Urinary bladder (tissue), 3 donors: ENCODE measurements at regions not wholly inside any gene's neighbourhood (a gene's known extent, or its start where the extent isn't known, plus 50 kb on each side); places are given as distances from the start of the nearest gene placed in this dataset.

Experiments used
- DNase-seq: peaks from one replicate; pipeline ENCODE4 v3.0.0-alpha.2; 2015; ENCODE audit errors: extremely low spot score
- H3K27ac ChIP-seq: one replicate; pipeline ENCODE4 v1.5.1; 2013; ENCODE audit warnings: low read depth, mild to moderate bottlenecking, moderate library complexity
- H3K36me3 ChIP-seq: one replicate; pipeline ENCODE4 v1.6.1; 2013; ENCODE audit warnings: mild to moderate bottlenecking, moderate library complexity; ENCODE audit not compliant: insufficient read depth
- H3K4me1 ChIP-seq: one replicate; pipeline ENCODE4 v1.6.1; 2013; ENCODE audit warnings: mild to moderate bottlenecking, moderate library complexity; ENCODE audit not compliant: insufficient read depth
- H3K4me3 ChIP-seq: one replicate; pipeline ENCODE4 v1.5.1; 2013; ENCODE audit warnings: low read depth, low read length
- WGBS: extraction: QIAGEN DNeasy Blood & Tissue Kit; methylation state at CpG from one replicate; pipeline ENCODE4 v1.1.7; 2013; 5-methylcytosine and 5-hydroxymethylcytosine counted together
- donor health status: healthy with polysubstance abuse.
- donor health status: healthy.

GRCh38 chr7:156145184-156145583 lies 332.9 kb upstream of the SHH start:
- no peak for DNase-seq
- WGBS, result 89% methylated on average over 6 of the region's 6 CpGs
- Histone ChIP-seq H3K36me3 (no peaks in the 10 kb centered on the region), H3K27ac (no peak overlapping the region), H3K4me1 (no peaks in the 10 kb centered on the region), H3K4me3 (no peak overlapping the region)

GRCh38 chr7:156143683-156144082 lies 331.4 kb upstream of the SHH start:
- DNase-seq, result no peak
- 77% methylated on average over 7 of the region's 7 CpGs for WGBS
- no peak overlapping the region for H3K27ac ChIP-seq
- no peaks in the 10 kb centered on the region for H3K4me1 ChIP-seq
- no peak overlapping the region for H3K4me3 ChIP-seq
- no peaks in the 10 kb centered on the region for H3K36me3 ChIP-seq

- no peaks in the 10 kb centered on the region for H3K4me1 ChIP-seq
- H3K4me3 ChIP-seq, result no peak overlapping the region
- H3K36me3 ChIP-seq, result no peaks in the 10 kb centered on the region
- no peak overlapping the region for H3K27ac ChIP-seq
- WGBS, result 92% methylated on average over 25 of the region's 25 CpGs
- DNase-seq, result no peak
Observed at GRCh38 chr7:156143158-156143557, 330.9 kb upstream of the SHH start.

DNA sequence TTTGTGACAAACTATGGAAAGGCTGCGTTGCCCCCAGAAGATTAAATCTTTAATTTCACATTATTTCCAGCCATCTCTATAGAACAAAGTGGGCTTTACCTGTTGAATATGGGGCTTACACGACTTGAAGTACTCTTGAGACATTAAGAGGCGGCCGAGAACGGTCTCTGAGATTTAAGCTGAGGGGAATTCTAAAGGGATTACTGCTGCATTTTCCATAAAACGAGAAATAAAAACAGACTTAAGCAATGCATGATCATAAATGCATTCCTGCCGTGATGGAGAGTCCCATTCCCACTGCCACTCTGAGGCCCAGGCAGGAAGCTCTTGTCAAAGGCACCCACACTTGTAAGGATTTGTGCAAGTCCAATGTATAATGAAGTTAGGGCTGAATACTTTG lies 329.7 kb upstream of the SHH start:
- Histone ChIP-seq H3K27ac (no peak overlapping the region), H3K4me1 (no peaks in the 10 kb centered on the region), H3K4me3 (no peak overlapping the region), H3K36me3 (no peaks in the 10 kb centered on the region)
- no peak for DNase-seq
- WGBS, result 48% methylated on average over 7 of the region's 7 CpGs

- DNase-seq, result no peak
- no peaks in the 10 kb centered on the region for H3K36me3 ChIP-seq
- no peak overlapping the region for H3K4me3 ChIP-seq
- no peak overlapping the region for H3K27ac ChIP-seq
- H3K4me1 ChIP-seq, result no peaks in the 10 kb centered on the region
- WGBS, result 76% methylated on average over 6 of the region's 6 CpGs
Observed at GRCh38 chr7:156140896-156141295, 328.6 kb upstream of the SHH start.

DNA sequence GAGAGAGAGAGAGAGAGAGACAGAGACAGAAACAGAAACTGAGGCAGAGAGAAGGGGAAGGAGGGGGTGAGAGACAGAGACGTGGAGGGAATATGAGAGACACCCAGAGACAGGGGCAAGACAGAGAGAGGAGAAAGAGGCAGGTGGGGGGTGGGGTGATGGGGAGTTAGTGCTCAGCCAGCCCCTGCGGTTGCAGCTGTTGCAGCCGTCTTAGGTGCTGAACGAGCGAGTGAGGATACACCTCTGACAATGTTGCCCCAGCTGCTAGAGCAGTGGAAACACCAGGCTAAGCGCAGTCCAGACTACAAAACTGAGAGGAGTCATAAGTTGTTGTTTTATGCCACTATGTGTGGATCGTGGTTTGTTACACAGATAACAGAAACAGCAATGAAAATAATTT lies 328.2 kb upstream of the SHH start:
- H3K27ac ChIP-seq, result no peak overlapping the region
- H3K36me3 ChIP-seq, result no peaks in the 10 kb centered on the region
- no peak for DNase-seq
- WGBS, result 64% methylated on average over 7 of the region's 7 CpGs
- no peaks in the 10 kb centered on the region for H3K4me1 ChIP-seq
- no peak overlapping the region for H3K4me3 ChIP-seq

- WGBS, result 51% methylated on average over 3 of the region's 3 CpGs
- H3K4me1 ChIP-seq, result no peaks in the 10 kb centered on the region
- no peak overlapping the region for H3K27ac ChIP-seq
- no peak overlapping the region for H3K4me3 ChIP-seq
- DNase-seq, result no peak
- no peaks in the 10 kb centered on the region for H3K36me3 ChIP-seq
Observed at GRCh38 chr7:156139633-156140032, 327.4 kb upstream of the SHH start.

DNA sequence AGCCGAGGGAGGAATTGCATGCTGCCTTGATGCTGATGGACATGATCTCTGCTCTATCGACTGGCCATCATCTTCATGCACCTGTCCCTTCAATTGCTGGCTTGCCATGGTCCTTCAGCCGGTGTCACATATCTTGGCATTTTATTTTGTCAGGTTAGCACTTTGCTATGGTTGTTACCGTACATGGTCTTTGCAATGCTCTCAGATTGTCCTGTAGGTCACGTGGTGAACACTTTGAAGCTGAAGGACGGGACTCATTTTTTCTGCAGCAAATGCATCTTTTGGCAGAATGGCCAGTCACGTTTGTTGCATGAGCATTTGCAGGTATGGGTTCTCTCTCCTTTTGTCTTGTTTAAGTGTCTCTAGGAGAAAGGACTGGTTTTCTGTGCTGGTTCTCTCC lies 326.8 kb upstream of the SHH start:
- no peaks in the 10 kb centered on the region for H3K4me1 ChIP-seq
- 91% methylated on average over 7 of the region's 7 CpGs for WGBS

DNA sequence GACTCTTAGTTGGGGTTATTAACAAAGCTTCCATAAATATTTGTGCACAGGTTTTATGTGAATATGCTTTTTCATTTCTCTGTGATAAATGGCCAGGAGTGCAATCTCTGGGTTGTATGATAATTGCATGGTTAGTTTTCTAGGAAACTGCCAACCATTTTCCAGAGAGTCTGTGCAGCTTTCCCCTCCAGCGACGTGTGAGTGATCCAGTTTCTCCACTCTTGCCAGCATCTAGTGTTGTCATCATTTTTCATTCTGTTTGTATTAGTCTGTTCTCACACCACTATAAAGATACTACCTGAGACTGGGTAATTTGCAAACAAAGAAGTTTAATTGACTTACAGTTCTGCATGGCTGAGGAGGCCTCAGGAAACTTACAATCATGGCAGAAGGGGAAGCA lies 319.6 kb upstream of the SHH start:
- no peaks in the 10 kb centered on the region for H3K36me3 ChIP-seq
- H3K27ac ChIP-seq, result no peak overlapping the region
- no peak for DNase-seq
- H3K4me3 ChIP-seq, result no peak overlapping the region
- no peaks in the 10 kb centered on the region for H3K4me1 ChIP-seq
- WGBS, result 78% methylated on average over 2 of the region's 2 CpGs

More for the DNA sequence above, 326.8 kb upstream of the SHH start:
- no peak overlapping the region for H3K27ac ChIP-seq
- H3K36me3 ChIP-seq, result no peaks in the 10 kb centered on the region
- DNase-seq, result no peak
- H3K4me3 ChIP-seq, result no peak overlapping the region

- no peaks in the 10 kb centered on the region for H3K36me3 ChIP-seq
- 78% methylated on average over 12 of the region's 12 CpGs for WGBS
- no peak overlapping the region for H3K27ac ChIP-seq
- H3K4me3 ChIP-seq, result no peak overlapping the region
- no peaks in the 10 kb centered on the region for H3K4me1 ChIP-seq
- no peak for DNase-seq
Observed at GRCh38 chr7:156129522-156129921, 317.3 kb upstream of the SHH start.

DNA sequence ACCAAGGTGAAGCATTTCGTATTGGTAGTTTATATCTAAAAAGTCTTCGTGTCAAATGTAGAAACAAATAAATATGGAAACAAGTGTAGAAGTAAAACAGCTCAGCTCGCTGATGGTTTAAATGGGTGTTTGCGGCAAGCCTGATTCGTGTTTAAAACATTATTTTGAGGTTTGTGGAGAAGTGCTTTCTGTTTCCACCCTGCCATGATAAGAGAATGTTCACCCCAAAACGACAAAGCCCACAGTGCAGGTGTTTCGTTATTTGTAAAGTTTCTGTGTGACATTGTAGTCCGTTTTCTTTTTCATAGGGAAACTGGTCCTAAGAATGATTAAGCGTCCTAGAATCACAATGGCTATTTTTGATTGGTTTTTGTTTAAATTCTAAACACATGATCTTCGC lies 316.2 kb upstream of the SHH start:
- WGBS, result 89% methylated on average over 10 of the region's 10 CpGs
- H3K27ac ChIP-seq, result no peak overlapping the region
- DNase-seq, result no peak

GRCh38 chr7:156127166-156128134 lies 315.2 kb upstream of the SHH start:
- Histone ChIP-seq H3K4me3 (no peak overlapping the region), H3K4me1 (no peaks in the 10 kb centered on the region), H3K27ac (no peak overlapping the region), H3K36me3 (no peaks in the 10 kb centered on the region)
- DNase-seq, result no peak
- WGBS, result 83% methylated on average over 35 of the region's 35 CpGs

More for the DNA sequence above, 316.2 kb upstream of the SHH start:
- Histone ChIP-seq H3K4me1 (no peaks in the 10 kb centered on the region), H3K4me3 (no peak overlapping the region), H3K36me3 (no peaks in the 10 kb centered on the region)

GRCh38 chr7:156125841-156126730 lies 313.8 kb upstream of the SHH start:
- 90% methylated on average over 23 of the region's 23 CpGs for WGBS
- no peak overlapping the region for H3K27ac ChIP-seq

GRCh38 chr7:156124356-156124755 lies 312.1 kb upstream of the SHH start:
- Histone ChIP-seq H3K4me1 (no peaks in the 10 kb centered on the region), H3K36me3 (no peaks in the 10 kb centered on the region), H3K4me3 (no peak overlapping the region), H3K27ac (no peak overlapping the region)
- no peak for DNase-seq
- WGBS, result 86% methylated on average over 18 of the region's 18 CpGs

More at GRCh38 chr7:156125841-156126730, 313.8 kb upstream of the SHH start:
- DNase-seq, result no peak
- Histone ChIP-seq H3K4me3 (no peak overlapping the region), H3K4me1 (no peaks in the 10 kb centered on the region), H3K36me3 (no peaks in the 10 kb centered on the region)
